Hematopoietic multipotent progenitor cell (in vitro differentiated cells): ENCODE measurements at regions not wholly inside any gene's neighbourhood (a gene's known extent, or its start where the extent isn't known, plus 50 kb on each side); places are given as distances from the start of the nearest gene placed in this dataset.

ENCODE experiments used
- DNase-seq, 3 donors: peaks; one replicate each; pipeline ENCODE4 v3.0.0-alpha.2; 2011 to 2015; ENCODE audit warnings: low read depth in 2 of 3, low spot score in 2 of 3

DNA sequence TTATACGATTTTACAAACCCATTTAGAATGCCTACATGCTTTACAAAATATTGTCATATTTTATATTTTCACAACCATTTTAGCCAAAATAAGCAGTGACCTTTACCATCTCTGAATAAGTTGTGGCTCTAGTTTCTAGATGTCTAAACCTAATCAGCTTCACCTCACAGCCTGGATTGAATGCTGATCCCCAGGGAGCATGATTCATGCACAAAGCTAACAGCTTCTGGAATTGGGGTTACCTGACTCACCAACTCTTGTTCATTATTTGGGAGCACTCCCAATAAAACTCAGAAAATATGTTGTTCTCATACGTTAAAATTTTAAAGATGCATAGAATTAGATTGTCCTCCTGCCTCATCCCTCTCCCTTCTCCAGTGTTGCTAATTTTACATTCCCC is 611.7 kb upstream of the NETO1 start:
- DNase-seq, result no peak

DNA sequence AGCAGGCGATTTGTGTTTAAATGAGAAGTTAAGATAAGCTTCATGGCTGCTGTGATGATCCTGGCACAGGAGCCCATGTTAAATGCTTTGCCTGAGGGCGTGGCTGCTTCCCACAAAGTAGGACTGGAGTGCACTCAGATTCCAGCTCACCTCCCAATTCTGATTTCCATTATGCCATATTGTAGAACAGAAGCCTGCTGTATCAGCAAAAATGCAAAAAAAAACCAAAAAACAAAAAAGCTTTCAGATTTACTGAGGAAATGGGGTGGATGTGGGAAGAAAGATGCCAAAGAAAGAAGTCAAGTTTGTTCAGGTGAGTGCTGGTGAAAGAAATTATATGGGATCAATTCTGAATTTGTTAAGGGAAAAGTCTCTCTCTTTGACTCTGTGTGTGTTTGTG is 610.4 kb upstream of the NETO1 start:
- no peak for DNase-seq

DNA sequence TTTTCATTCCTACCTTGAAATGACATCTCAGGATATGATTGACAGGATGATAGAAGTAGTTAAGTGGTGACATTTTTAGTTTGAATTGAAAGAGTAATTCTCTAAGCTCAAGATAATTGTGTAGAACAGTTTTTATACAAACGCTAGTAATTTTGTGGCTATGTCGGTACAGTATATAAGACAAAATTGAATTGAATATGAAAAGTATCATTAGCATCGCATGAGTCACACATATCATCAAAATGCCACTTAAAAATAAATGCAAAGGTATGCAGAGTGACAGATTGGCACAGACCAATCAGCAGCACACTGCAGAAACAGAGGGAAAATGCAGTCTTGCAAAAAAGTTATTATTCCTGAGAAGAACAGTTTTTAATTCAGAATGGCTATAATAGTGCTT is 608.2 kb upstream of the NETO1 start:
- DNase-seq, result no peak

DNA sequence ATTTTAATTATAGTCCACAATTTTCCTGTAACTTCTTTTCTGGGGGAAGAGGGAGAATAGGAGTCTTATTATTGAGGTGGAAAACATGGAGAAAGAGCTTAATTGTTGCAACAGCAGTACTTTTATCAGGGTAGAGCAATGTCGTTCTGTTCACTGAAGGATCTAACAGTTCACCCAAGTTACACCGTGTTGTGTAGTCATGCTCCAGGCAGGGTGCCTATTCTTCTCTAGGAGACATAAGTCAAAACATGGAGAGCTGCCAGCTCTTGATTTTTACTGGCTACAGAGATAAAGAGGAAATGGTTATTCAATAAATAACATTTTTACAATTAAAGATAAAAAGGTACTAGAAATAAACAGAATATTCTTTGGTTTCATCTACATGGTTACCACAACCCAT is 594.3 kb upstream of the NETO1 start:
- no peak for DNase-seq

DNA sequence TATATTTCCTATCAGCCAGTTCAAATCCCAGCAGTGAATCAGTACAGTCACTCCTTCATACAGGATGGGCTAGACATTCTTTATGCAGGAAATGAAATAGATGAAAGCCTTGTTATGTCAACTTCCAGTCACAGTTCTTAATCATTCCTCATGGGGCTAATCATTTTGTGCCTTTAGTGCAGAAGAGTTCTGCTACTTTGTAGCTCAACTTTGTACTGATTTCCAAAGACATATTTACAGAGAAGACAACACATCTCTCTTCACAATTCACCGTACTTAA is 593.9 kb upstream of the NETO1 start:
- DNase-seq, result no peak

DNA sequence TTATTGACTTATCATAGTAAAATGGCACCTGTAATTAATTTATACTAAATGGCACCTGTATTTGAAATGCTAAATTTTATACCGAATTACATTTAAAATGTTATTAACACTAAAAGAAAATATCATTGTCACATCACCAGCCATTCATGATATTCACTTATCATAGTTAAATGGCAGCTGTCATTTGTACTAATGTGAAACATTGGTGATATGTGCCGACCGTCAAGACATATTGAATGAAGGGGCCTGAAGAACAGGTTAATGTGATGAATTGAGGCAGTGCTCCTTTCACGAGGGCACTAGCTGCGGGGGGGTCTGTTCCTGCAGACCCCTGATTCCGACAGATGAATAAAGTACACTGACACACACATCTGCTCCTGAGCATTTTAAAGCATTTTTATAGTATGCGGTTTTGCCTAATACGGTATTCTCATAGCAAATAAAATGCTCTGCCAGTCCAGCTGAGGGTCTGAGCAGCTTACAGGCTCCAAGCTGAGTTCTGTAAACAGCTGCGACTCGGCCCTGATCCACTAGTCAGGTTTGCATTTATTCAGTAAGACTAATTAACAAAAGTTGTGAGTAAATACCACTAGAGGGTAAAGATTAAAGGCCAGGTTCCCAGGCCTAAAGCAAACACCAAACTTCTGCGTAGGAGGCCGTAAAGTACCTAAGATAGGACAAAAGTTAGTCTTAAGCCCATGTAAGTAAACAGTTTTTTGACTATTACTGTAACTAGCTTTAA is 593.4 kb upstream of the NETO1 start:
- DNase-seq, result no peak

DNA sequence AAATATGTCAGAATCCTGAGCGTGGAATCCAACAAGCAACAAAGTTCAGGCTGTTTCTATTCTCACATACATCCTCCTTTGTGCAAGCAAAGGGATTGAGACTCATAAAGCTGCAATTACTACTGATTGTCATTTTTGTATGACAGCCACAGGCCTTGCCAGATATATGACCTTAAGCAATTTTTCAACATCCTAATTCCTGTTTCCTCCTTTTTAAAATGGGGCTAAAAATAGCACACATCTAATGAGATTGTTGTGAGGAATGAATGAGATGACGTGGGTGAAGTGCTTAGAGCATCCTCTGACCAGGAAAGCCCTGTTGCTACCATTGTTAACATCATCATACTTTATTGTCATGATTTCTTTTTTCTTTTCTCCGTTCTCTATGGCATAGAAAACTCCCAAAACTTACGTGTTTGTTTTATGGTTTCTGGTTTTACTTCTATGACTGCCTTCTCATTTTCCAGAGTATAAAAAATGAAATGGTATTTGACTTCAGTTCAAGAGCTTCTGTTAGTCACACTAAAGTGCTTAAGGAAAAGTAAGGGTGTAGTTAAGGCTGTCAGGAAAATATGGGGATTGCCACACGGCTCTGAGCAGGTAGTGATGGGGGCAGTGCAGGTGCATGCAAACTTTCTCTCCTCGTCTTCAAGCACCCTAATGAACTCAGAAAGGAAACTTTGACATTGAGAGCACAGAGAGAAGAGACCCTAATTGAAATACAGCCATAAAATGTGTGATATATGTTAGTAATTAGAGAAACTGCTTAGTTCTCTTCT is 590.6 kb upstream of the NETO1 start:
- no peak for DNase-seq

DNA sequence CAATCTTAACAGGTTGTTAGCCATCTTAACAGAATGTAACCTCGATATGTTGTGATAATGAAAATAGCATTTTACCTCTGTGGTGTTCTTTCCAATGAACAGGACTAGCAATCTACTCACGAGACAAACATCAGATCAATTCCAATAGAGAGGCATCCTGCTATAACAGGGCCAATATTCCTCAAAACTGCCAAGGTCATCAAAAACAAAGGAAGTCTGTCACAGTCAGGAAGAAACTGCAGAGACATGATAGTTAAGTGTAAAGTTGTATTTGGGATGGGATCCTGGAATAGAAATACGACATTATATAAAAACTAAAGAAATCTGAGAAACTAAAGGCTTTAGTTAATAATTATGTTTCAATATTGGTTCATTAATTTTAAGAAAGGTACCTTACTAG is 588.9 kb upstream of the NETO1 start:
- DNase-seq, result no peak

DNA sequence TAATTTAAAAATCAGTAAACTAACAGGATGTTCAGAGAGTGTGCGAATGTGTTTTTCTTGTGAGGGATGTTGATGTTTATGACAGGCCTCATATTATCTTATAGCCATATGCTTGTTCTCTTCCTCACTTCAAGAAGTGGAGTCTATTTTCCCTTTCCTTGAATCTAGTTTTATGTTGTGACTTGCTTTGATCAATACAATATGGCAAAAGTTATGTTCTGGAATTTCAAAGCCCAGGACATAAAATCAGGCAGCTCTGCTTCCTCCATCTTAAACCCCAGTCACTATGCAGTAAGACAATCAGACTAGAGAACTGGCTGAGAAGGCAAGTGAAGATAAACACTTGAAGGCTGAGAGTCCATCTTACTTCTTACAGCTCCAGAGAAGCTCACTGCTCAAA is 585.1 kb upstream of the NETO1 start:
- DNase-seq, result no peak

DNA sequence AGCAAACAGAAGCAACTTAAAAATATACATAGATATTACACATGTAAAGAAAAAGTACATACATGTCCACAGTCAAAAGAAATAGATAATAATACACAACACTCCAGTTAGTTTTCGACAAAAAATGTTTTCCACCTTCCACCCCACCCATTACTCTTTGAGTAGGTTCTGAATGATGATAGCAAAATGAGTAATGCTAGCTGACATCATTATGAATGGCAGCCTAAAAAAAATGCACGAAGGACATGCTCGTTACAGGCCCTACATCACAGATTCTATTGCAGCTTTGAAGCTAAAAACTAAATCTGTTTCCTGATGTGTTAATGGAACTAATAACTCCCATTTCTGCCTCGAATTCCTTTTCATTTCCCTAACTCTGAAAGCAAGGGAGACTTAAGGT is 578.7 kb upstream of the NETO1 start:
- no peak for DNase-seq

DNA sequence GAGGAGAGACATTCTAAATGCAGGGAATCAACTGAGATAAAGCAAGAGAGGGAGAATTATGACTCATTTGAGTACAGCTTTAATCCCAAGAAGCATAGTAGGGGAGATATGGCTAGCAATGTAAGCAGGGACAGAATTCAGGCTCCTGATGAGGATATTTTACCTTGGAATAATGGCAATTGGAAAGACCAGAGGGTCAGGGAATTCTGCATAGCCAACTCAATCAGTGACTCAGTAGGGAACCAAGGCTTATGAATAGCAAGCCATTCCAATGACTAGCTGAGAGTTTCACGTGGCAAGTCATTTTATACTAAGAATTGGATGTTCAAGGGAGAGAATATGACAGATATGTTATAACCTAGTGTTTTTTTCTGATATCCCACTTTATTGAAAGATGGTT is 563.8 kb upstream of the NETO1 start:
- no peak for DNase-seq

DNA sequence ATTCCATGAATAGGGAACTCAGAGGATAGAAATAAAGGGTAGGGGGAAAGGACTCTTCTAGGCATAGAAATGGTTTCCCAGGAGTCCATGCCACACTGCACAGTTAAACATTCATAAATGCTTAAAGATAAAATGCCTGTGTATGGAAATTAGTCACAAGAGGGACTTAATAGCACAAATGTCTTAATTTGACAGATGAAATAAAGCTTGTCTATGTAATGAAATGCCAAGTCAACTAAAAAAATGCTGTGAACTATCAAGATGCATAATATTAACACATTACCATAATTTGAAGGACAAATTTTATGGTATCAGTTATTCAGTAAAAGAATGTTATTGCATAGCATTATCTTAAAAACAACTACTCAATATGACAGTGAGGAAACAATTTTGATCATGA is 553.2 kb upstream of the NETO1 start:
- no peak for DNase-seq

DNA sequence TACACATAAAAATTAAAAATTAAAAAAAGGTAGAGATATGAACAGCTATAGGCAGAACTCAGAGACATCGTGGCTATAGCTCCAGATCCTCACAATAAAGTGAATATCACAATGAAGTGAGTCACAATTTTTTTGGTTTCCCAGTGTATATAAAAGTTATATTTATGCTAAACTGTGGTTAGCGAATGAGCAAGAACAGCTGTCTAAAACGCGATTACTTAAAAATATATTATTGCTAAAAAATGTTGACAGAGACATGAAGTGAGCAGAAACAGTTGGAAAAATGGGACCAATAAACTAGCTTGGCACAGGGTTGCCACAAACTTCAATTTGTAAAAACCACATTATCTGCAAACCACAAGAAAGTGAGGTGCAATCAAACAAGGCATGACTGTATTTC is 551.7 kb upstream of the NETO1 start:
- DNase-seq, result no peak

DNA sequence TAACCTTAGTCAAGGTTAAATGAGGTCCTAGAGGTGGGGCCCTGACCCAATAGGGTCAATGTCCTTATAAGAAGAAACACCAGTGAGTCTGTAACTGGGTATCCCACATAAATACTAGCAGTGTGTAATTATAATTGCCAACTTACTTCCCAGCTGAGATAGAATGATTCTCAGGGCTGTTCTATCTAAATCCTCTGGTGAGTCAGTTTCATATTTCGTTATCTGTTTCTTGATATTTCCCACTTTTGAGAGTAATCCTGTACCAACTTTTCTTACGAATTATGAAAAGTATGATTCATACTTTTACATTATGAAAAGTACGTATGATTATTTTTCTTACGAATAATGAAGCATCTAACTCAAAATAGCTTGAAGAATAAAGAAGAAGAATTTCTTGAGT is 546.8 kb upstream of the NETO1 start:
- no peak for DNase-seq

DNA sequence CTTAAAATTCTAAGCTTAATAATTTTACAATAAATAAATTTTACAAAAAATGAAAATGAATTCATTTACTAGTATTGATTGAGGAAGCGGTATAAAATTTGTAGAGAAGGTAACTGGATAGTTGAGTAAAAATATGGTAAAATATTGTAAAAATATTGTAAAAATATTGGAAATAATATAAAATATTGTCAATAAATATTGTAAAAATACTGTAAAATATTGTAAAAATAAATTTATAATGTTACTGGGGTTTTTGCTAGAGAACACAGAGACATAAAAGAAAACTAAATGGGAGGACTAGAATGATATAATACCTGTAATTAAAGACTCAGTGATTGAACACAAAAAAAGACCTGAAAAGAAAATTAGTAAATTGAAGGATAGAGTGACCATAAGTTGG is 546.3 kb upstream of the NETO1 start:
- DNase-seq, result no peak

DNA sequence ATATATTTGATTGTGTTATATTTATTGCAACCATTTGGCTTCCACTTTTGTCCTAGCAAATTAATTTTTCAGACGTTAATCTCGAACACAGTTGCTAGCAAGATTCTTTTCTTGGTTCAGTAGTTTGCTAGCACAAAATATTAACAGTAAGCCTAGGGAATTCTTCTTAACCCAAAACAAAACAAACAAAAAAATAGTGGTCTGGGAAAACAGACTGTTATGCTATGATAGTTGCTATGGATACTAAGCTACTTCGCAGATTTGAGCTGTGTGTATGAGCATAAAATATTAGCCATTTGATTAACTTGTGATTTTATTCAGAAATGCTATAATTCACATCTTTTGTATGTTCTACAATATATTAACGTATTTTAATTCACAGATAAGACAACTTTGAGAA is 541.5 kb upstream of the NETO1 start:
- no peak for DNase-seq

DNA sequence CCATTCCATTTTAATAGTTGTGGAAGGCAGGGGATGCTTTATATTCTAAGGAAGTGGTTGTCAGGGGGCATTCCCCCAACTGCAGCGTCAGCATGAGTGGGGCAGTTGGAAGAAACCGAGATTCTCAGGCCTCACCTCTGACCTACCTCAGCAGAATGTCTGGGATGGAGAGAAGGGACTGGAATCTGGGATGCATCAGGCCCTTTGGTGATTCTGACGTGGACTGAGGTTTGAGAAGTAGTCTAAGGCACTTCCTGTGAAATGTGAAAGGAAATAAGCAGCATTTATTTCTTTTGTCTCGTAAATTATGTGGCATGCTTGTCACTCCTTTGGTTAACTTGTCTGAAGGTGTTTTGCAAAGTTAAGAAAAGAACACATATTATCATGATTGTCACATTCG is 540.7 kb upstream of the NETO1 start:
- peak in 2 of 3 donors; percentile 24 to 66 for DNase-seq

DNA sequence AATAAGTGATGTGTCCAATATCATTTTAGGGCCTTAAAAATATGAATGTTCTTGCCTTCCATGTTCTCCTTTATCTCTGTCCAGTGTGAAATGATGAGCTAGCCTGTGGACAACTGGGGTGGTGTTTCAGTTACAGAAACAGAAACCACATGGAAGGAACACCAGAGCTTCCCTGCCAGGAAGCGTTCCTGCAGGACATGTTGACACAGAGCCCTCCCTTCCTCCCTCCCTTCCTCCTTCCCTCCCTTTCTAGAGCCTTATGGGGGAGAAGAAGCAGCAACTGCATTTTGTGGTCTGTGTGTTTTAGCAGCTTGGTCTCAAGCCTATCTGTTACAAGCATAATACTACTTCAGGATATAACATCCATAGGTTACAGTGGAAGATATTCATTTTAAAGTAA is 539.7 kb upstream of the NETO1 start:
- DNase-seq, result no peak

DNA sequence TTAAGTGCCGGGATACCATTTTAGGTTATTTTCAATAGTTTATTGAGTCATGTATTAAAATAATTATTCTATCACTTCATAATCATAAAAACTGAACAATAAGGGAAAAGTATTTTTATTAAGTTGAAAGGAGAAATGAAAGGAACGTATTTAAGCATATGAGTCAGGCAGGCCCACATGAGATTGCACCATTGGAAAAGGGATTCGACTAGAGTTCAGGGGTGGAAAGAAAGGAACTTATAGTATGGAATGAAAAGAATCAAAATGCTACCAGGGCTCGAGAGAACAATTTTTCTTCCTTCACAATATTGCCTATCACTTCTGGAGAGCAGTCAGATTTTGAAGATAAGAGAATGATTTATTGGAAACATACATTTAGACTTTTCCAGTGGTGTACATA is 516.5 kb upstream of the NETO1 start:
- no peak for DNase-seq

DNA sequence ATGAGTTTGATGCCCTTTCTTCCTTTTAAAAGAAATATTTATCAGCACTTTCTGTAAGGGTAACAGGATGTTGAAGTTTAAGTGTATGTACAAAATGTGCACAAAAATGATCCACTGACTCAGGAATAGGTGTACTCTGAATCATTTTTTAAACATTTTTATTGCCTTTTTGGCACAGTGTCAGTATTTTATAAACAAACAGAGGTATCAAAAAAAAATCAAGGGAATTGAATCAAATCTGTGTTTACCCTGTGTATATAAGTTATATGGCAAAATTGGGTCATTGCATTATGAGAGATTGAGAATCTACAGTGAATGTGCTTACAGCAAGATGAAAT is 513.9 kb upstream of the NETO1 start:
- no peak for DNase-seq

DNA sequence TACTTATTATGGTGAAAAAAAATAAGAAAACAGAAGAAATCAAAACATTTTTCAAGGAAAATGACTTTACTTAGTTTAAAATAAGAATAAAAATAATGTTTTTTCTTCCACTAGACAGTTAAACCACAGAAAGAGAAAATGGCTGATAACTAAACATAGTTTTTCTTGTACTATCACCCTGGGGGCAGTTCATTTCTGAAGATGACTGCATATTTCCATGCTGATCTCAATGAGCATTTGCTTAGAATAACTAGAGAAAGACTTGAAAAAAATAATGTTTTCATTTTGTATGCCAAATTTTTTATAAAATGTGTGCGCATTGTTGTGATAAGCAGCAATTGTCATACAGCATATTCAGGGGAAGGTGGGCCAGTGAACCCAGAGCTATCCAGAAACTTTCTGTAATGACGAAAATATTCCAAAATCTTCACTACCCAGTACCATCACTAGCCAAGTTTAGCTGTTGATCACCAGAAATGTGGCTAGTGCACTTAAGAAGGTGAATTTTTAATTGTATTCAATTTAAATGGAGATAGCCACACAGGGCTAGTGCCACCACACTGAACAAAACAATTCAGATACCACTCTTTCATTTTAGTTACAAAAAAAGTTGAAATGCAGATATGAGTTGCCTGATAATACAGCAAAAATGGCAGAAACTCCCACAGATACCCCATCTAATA is 513.4 kb upstream of the NETO1 start:
- DNase-seq, result no peak

DNA sequence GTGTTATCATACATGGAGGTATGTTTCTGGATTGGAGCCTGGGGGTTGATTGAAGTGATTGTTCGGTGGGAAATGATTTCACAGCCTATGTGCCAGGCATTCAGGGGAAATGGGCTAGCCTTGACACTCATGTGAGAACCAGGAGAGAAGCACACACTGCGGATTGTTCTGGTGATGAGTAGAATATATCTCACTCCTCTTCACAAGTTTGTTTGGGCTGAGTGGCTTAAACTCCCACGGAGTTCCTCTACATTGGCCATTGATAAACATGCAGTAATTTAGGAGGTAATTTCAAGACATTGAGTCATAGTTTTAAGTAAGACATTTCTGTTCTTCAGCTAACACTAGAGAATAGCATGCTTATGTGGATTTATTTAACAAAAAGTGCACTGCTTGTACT is 498.9 kb upstream of the NETO1 start:
- DNase-seq, result no peak
